H1 (cell line): ENCODE measurements at regions not wholly inside any gene's neighbourhood (a gene's known extent, or its start where the extent isn't known, plus 50 kb on each side); places are given as distances from the start of the nearest gene placed in this dataset.

Experiments
- CREB1 ChIP-seq: IDR thresholded peaks from 2 replicates; pipeline ENCODE4 v1.6.1; 2012; ENCODE audit warnings: inconsistent platforms
- EGR1 ChIP-seq: IDR thresholded peaks from 2 replicates; pipeline ENCODE4 v1.6.1; 2011; ENCODE audit warnings: low read depth, low read length, borderline replicate concordance
- FOSL1 ChIP-seq: IDR thresholded peaks from 2 replicates; pipeline ENCODE4 v1.6.1; 2011; ENCODE audit warnings: mild to moderate bottlenecking, low read depth, low read length, moderate library complexity; ENCODE audit not compliant: insufficient read depth
- MAFK ChIP-seq: IDR thresholded peaks from 2 replicates; pipeline ENCODE4 v1.6.1; 2012; ENCODE audit warnings: low read depth, mild to moderate bottlenecking, improper control_type of control experiment, low read length
- MAX ChIP-seq: IDR thresholded peaks from 2 replicates; pipeline ENCODE4 v1.6.1; 2012; ENCODE audit warnings: inconsistent platforms
- RNF2 ChIP-seq: fragments of 200-900, 300-1000 bp; sonication (generic); IDR thresholded peaks from 2 replicates; pipeline ENCODE4 v1.7.1; 2016; ENCODE audit warnings: borderline replicate concordance, low read depth, mild to moderate bottlenecking, antibody characterized with exemption, low read length; ENCODE audit not compliant: poor library complexity, severe bottlenecking; ENCODE audit errors: missing control alignments
- TAF7 ChIP-seq: optimal IDR thresholded peaks from 2 replicates; pipeline ENCODE3; 2011; ENCODE audit warnings: low read depth, mild to moderate bottlenecking, inconsistent platforms, low read length, moderate library complexity, borderline replicate concordance
- TF ChIP-seq, protein P1 (sequence below): fragments of 300-600 bp; sonication (generic); IDR thresholded peaks from 2 replicates; pipeline ENCODE4 v1.7.1; 2012; ENCODE audit warnings: low read length, moderate library complexity, mild to moderate bottlenecking, inconsistent platforms; ENCODE audit not compliant: insufficient replicate concordance

GRCh38 chr1:227403535-227403934 lies 85.2 kb upstream of the CDC42BPA start (continued):
- TF ChIP-seq, protein P1, sequence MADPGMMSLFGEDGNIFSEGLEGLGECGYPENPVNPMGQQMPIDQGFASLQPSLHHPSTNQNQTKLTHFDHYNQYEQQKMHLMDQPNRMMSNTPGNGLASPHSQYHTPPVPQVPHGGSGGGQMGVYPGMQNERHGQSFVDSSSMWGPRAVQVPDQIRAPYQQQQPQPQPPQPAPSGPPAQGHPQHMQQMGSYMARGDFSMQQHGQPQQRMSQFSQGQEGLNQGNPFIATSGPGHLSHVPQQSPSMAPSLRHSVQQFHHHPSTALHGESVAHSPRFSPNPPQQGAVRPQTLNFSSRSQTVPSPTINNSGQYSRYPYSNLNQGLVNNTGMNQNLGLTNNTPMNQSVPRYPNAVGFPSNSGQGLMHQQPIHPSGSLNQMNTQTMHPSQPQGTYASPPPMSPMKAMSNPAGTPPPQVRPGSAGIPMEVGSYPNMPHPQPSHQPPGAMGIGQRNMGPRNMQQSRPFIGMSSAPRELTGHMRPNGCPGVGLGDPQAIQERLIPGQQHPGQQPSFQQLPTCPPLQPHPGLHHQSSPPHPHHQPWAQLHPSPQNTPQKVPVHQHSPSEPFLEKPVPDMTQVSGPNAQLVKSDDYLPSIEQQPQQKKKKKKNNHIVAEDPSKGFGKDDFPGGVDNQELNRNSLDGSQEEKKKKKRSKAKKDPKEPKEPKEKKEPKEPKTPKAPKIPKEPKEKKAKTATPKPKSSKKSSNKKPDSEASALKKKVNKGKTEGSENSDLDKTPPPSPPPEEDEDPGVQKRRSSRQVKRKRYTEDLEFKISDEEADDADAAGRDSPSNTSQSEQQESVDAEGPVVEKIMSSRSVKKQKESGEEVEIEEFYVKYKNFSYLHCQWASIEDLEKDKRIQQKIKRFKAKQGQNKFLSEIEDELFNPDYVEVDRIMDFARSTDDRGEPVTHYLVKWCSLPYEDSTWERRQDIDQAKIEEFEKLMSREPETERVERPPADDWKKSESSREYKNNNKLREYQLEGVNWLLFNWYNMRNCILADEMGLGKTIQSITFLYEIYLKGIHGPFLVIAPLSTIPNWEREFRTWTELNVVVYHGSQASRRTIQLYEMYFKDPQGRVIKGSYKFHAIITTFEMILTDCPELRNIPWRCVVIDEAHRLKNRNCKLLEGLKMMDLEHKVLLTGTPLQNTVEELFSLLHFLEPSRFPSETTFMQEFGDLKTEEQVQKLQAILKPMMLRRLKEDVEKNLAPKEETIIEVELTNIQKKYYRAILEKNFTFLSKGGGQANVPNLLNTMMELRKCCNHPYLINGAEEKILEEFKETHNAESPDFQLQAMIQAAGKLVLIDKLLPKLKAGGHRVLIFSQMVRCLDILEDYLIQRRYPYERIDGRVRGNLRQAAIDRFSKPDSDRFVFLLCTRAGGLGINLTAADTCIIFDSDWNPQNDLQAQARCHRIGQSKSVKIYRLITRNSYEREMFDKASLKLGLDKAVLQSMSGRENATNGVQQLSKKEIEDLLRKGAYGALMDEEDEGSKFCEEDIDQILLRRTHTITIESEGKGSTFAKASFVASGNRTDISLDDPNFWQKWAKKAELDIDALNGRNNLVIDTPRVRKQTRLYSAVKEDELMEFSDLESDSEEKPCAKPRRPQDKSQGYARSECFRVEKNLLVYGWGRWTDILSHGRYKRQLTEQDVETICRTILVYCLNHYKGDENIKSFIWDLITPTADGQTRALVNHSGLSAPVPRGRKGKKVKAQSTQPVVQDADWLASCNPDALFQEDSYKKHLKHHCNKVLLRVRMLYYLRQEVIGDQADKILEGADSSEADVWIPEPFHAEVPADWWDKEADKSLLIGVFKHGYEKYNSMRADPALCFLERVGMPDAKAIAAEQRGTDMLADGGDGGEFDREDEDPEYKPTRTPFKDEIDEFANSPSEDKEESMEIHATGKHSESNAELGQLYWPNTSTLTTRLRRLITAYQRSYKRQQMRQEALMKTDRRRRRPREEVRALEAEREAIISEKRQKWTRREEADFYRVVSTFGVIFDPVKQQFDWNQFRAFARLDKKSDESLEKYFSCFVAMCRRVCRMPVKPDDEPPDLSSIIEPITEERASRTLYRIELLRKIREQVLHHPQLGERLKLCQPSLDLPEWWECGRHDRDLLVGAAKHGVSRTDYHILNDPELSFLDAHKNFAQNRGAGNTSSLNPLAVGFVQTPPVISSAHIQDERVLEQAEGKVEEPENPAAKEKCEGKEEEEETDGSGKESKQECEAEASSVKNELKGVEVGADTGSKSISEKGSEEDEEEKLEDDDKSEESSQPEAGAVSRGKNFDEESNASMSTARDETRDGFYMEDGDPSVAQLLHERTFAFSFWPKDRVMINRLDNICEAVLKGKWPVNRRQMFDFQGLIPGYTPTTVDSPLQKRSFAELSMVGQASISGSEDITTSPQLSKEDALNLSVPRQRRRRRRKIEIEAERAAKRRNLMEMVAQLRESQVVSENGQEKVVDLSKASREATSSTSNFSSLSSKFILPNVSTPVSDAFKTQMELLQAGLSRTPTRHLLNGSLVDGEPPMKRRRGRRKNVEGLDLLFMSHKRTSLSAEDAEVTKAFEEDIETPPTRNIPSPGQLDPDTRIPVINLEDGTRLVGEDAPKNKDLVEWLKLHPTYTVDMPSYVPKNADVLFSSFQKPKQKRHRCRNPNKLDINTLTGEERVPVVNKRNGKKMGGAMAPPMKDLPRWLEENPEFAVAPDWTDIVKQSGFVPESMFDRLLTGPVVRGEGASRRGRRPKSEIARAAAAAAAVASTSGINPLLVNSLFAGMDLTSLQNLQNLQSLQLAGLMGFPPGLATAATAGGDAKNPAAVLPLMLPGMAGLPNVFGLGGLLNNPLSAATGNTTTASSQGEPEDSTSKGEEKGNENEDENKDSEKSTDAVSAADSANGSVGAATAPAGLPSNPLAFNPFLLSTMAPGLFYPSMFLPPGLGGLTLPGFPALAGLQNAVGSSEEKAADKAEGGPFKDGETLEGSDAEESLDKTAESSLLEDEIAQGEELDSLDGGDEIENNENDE: no peak
- TF ChIP-seq MAX (no peak), TAF7 (no peak), MAFK (no peak), EGR1 (no peak), RNF2 (no peak), FOSL1 (no peak), CREB1 (no peak)
